GM12872 (cell line): ENCODE measurements at regions not wholly inside any gene's neighbourhood (a gene's known extent, or its start where the extent isn't known, plus 50 kb on each side); places are given as distances from the start of the nearest gene placed in this dataset.

Source experiments
- TF ChIP-seq, protein P1 (sequence below): IDR thresholded peaks from 3 replicates; pipeline ENCODE4 v1.5.1; 2011; ENCODE audit warnings: low read depth, mild to moderate bottlenecking, low read length, moderate library complexity; ENCODE audit not compliant: insufficient read depth

GRCh38 chr1:30466026-30466425 is 257.4 kb downstream of the MATN1 start:
- TF ChIP-seq, protein P1, sequence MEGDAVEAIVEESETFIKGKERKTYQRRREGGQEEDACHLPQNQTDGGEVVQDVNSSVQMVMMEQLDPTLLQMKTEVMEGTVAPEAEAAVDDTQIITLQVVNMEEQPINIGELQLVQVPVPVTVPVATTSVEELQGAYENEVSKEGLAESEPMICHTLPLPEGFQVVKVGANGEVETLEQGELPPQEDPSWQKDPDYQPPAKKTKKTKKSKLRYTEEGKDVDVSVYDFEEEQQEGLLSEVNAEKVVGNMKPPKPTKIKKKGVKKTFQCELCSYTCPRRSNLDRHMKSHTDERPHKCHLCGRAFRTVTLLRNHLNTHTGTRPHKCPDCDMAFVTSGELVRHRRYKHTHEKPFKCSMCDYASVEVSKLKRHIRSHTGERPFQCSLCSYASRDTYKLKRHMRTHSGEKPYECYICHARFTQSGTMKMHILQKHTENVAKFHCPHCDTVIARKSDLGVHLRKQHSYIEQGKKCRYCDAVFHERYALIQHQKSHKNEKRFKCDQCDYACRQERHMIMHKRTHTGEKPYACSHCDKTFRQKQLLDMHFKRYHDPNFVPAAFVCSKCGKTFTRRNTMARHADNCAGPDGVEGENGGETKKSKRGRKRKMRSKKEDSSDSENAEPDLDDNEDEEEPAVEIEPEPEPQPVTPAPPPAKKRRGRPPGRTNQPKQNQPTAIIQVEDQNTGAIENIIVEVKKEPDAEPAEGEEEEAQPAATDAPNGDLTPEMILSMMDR: no peak

DNA sequence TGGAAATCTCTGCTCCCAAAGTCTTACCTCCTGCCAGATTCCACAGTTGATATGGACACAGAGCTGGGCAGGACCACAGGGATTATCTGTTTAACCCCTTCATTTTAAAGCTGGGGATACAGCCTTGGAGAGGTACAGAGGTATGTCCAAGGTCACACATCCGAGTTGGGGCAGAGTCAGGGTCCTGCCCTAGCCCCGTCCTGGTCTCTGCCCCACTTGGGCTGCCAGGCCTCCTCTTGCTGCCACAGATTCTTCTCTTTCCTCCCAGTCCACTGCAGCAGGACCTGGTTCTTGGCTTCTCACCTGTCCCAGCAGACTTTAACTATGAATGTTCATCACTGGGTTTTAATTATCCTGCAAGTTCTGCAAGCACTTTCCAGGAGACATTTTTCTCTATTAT is 258.3 kb downstream of the MATN1 start:
- TF ChIP-seq, protein P1: no peak

- TF ChIP-seq, protein P1: no peak
Observed at GRCh38 chr1:30464187-30464617, 259.2 kb downstream of the MATN1 start.

DNA sequence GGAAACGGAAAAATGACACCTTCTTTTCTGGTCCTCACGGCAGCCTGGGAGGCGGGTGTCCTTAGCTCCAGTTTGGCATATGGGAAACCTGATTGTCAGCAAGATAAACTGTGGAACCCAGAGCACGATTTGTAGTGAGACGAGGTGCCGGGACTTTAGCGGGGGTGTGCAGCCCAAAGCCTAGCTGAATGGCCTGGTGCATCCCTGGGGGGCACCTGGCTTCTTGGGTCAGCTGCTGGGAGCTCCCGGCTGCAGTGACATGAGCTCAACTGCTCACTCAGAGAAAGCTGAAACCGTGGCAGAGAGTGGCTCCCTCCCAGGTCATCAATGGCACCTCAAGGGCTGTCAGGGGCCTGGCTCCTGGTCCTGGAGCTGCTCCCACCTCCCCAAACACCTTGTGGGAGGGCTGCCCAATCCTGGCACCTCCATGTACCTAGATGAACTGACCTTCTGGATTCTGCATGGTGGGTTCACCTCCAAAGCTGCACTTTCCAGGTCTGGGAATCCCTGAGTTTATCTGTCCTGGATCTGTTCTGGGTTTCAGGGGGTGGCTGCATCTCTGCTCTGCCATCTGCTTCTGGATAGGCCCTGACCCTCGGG is 260.5 kb downstream of the MATN1 start:
- TF ChIP-seq, protein P1: no peak

DNA sequence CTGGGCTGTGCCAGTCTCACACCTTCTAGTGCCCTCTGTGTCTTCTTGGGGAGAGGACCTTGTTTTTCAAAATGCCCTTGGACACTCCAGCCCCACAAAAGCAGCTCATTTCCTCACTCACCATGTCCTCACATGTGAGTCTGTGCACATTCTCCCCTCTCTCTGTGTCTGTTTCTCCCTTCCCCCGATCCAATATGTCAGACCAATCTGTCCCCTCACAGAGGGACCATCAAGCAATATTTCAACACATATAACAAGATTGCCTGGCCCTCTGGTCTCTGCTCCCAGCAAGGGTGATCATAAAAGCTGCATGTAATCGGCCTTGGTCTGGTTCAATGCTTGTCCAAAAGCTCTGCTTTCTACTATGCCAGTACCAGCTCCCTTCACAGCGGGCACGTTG is 261.2 kb downstream of the MATN1 start:
- TF ChIP-seq, protein P1: no peak

- TF ChIP-seq, protein P1: no peak
Observed at GRCh38 chr1:30461640-30462039, 261.7 kb downstream of the MATN1 start.

- TF ChIP-seq, protein P1: no peak
Observed at GRCh38 chr1:30460661-30461060, 262.7 kb downstream of the MATN1 start.
